WERI-Rb-1 (cell line): ENCODE measurements at regions not wholly inside any gene's neighbourhood (a gene's known extent, or its start where the extent isn't known, plus 50 kb on each side); places are given as distances from the start of the nearest gene placed in this dataset.

ENCODE experiments used
- DNase-seq: peaks from one replicate; pipeline ENCODE4 v3.0.0-alpha.2; 2020
- H3K27ac ChIP-seq: fragments of 250-450 bp; sonication (Bioruptor Pico); 2 replicates; pipeline ENCODE4 v1.5.1; 2020; ENCODE audit warnings: mild to moderate bottlenecking, moderate library complexity
- H3K27me3 ChIP-seq: fragments of 250-450 bp; sonication (Bioruptor Pico); 2 replicates; pipeline ENCODE4 v1.5.1; 2021; ENCODE audit warnings: mild to moderate bottlenecking, low read depth, moderate library complexity; ENCODE audit not compliant: insufficient read depth, severe bottlenecking
- H3K36me3 ChIP-seq: fragments of 250-450 bp; sonication (Bioruptor Pico); 2 replicates; pipeline ENCODE4 v1.5.1; 2020; ENCODE audit warnings: mild to moderate bottlenecking, moderate library complexity
- H3K4me3 ChIP-seq: 2 replicates; pipeline ENCODE4 v1.5.1; 2011; ENCODE audit warnings: low read depth, mild to moderate bottlenecking, control low read depth, low read length
- H3K9me3 ChIP-seq: fragments of 250-450 bp; sonication (Bioruptor Pico); 2 replicates; pipeline ENCODE4 v1.5.1; 2021; ENCODE audit warnings: mild to moderate bottlenecking, moderate library complexity; ENCODE audit not compliant: severe bottlenecking
- CTCF ChIP-seq: IDR thresholded peaks from 2 replicates; pipeline ENCODE4 v1.5.1; 2011; ENCODE audit warnings: low read depth, mild to moderate bottlenecking, control low read depth, inconsistent platforms, low read length

- Histone ChIP-seq H3K9me3 (no peaks in the 10 kb centered on the region), H3K27ac (no peak overlapping the region), H3K36me3 (no peaks in the 10 kb centered on the region), H3K27me3 (peaks cover 97% of the 10 kb centered on the region), H3K4me3 (no peak overlapping the region)
- TF ChIP-seq CTCF: no peak
- DNase-seq: no peak
These were observed 335.9 kb downstream of the ALG10 start for GRCh38 chr12:34358198-34358597.

- Histone ChIP-seq H3K27ac (no peak overlapping the region), H3K9me3 (no peaks in the 10 kb centered on the region), H3K4me3 (no peak overlapping the region), H3K27me3 (peaks cover 97% of the 10 kb centered on the region), H3K36me3 (no peaks in the 10 kb centered on the region)
- TF ChIP-seq CTCF: no peak
- DNase-seq: no peak
These were observed 339.5 kb downstream of the ALG10 start for GRCh38 chr12:34361721-34362316.

GRCh38 chr12:34363050-34363673 lies 340.9 kb downstream of the ALG10 start:
- no peak for TF ChIP-seq CTCF
- Histone ChIP-seq H3K27ac (no peak overlapping the region), H3K36me3 (no peaks in the 10 kb centered on the region), H3K9me3 (no peaks in the 10 kb centered on the region), H3K4me3 (no peak overlapping the region), H3K27me3 (peaks cover 97% of the 10 kb centered on the region)
- no peak for DNase-seq

GRCh38 chr12:34368079-34368478 lies 345.8 kb downstream of the ALG10 start:
- Histone ChIP-seq H3K36me3 (no peaks in the 10 kb centered on the region), H3K27me3 (peaks cover 98% of the 10 kb centered on the region), H3K4me3 (no peak overlapping the region), H3K9me3 (no peaks in the 10 kb centered on the region), H3K27ac (no peak overlapping the region)
- DNase-seq: no peak
- no peak for TF ChIP-seq CTCF

- Histone ChIP-seq H3K27me3 (peaks cover 98% of the 10 kb centered on the region), H3K9me3 (no peaks in the 10 kb centered on the region), H3K27ac (no peak overlapping the region), H3K4me3 (no peak overlapping the region), H3K36me3 (no peaks in the 10 kb centered on the region)
- TF ChIP-seq CTCF: no peak
- no peak for DNase-seq
These were observed 348.8 kb downstream of the ALG10 start for GRCh38 chr12:34371050-34371449.

GRCh38 chr12:34372003-34372402 lies 349.7 kb downstream of the ALG10 start:
- H3K9me3 ChIP-seq: no peaks in the 10 kb centered on the region
- H3K36me3 ChIP-seq: no peaks in the 10 kb centered on the region
- peaks cover 98% of the 10 kb centered on the region for H3K27me3 ChIP-seq
- H3K27ac ChIP-seq: no peak overlapping the region
- TF ChIP-seq CTCF: no peak
- DNase-seq: no peak
- no peak overlapping the region for H3K4me3 ChIP-seq
